ENCODE measurements at regions not wholly inside any gene's neighbourhood (a gene's known extent, or its start where the extent isn't known, plus 50 kb on each side); places are given as distances from the start of the nearest gene placed in this dataset.

DNA sequence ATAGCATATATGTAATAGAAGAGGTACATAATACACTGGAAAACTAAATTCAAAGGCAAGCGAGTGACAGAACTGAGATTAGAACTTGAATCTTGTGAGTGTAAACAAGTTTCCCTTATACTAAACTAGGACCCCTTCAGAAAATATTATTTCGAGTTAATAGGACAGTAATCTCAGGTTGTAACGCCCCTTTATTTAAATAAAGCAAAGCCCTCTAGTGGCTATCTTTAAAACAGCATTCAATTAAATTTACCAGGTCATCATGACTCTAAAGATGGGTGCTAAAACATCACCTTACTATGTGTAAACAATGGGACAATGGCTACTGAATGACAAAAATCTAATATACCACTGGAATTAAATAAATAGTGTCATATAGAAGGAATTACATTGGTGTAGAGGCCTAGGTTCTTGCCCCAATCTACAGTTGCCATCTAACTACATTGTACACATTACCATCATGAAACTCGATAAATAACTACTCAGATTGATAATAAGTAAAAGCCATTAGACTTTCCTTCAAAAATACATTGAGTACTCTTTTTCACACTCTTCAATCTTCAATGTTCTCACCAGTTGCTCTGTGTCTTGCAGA is 255.4 kb upstream of the IRAK1BP1 start:
- TF ChIP-seq EP300 (IDR thresholded peaks at IDR 0.05; ENCODE audit: borderline replicate concordance in 1 of 2, low read depth in 1 of 2, low read length in 1 of 2), result no peak
- TF ChIP-seq EZH2phosphoT487 (IDR thresholded peaks at IDR 0.05; ENCODE audit: borderline replicate concordance, low read depth), result no peak
- TF ChIP-seq USF1 (IDR thresholded peaks at IDR 0.05; ENCODE audit: borderline replicate concordance, low read depth), result no peak
- TF ChIP-seq, protein P1, sequence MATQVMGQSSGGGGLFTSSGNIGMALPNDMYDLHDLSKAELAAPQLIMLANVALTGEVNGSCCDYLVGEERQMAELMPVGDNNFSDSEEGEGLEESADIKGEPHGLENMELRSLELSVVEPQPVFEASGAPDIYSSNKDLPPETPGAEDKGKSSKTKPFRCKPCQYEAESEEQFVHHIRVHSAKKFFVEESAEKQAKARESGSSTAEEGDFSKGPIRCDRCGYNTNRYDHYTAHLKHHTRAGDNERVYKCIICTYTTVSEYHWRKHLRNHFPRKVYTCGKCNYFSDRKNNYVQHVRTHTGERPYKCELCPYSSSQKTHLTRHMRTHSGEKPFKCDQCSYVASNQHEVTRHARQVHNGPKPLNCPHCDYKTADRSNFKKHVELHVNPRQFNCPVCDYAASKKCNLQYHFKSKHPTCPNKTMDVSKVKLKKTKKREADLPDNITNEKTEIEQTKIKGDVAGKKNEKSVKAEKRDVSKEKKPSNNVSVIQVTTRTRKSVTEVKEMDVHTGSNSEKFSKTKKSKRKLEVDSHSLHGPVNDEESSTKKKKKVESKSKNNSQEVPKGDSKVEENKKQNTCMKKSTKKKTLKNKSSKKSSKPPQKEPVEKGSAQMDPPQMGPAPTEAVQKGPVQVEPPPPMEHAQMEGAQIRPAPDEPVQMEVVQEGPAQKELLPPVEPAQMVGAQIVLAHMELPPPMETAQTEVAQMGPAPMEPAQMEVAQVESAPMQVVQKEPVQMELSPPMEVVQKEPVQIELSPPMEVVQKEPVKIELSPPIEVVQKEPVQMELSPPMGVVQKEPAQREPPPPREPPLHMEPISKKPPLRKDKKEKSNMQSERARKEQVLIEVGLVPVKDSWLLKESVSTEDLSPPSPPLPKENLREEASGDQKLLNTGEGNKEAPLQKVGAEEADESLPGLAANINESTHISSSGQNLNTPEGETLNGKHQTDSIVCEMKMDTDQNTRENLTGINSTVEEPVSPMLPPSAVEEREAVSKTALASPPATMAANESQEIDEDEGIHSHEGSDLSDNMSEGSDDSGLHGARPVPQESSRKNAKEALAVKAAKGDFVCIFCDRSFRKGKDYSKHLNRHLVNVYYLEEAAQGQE (IDR thresholded peaks at IDR 0.05; ENCODE audit: low read depth, low read length), result no peak
- TF ChIP-seq JUND (IDR thresholded peaks at IDR 0.05), result no peak
- TF ChIP-seq YY1 (IDR thresholded peaks at IDR 0.05; ENCODE audit: low read depth), result no peak
- TF ChIP-seq, protein P2, sequence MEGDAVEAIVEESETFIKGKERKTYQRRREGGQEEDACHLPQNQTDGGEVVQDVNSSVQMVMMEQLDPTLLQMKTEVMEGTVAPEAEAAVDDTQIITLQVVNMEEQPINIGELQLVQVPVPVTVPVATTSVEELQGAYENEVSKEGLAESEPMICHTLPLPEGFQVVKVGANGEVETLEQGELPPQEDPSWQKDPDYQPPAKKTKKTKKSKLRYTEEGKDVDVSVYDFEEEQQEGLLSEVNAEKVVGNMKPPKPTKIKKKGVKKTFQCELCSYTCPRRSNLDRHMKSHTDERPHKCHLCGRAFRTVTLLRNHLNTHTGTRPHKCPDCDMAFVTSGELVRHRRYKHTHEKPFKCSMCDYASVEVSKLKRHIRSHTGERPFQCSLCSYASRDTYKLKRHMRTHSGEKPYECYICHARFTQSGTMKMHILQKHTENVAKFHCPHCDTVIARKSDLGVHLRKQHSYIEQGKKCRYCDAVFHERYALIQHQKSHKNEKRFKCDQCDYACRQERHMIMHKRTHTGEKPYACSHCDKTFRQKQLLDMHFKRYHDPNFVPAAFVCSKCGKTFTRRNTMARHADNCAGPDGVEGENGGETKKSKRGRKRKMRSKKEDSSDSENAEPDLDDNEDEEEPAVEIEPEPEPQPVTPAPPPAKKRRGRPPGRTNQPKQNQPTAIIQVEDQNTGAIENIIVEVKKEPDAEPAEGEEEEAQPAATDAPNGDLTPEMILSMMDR (IDR thresholded peaks at IDR 0.05), result peak; percentile 80
- no peak for TF ChIP-seq TCF12 (IDR thresholded peaks at IDR 0.05)
- TF ChIP-seq TEAD4 (IDR thresholded peaks at IDR 0.05; ENCODE audit: borderline replicate concordance, insufficient read depth), result no peak
- TF ChIP-seq MXI1 (IDR thresholded peaks at IDR 0.05; ENCODE audit: low read depth, low read length), result no peak
